Mesenchymal stem cell (in vitro differentiated cells and primary cell): ENCODE measurements at regions not wholly inside any gene's neighbourhood (a gene's known extent, or its start where the extent isn't known, plus 50 kb on each side); places are given as distances from the start of the nearest gene placed in this dataset.
"Not testable (repeated sequence)": the region's sequence is repeated elsewhere in the genome, so short reads cannot be mapped to it uniquely, and the experiment has no call there.

Experiments
- DNase-seq: peaks from one replicate; pipeline ENCODE4 v3.0.0-alpha.2; 2013
- H2AFZ ChIP-seq: one replicate; pipeline ENCODE4 v1.6.1; 2013; ENCODE audit warnings: low read depth, mild to moderate bottlenecking, control low read depth, inconsistent platforms, low read length, moderate library complexity
- H2AK5ac ChIP-seq: 2 replicates; pipeline ENCODE4 v1.6.1; 2013; ENCODE audit warnings: low read length, moderate library complexity, mild to moderate bottlenecking, inconsistent platforms; ENCODE audit not compliant: severe bottlenecking
- H2BK120ac ChIP-seq: one replicate; pipeline ENCODE4 v1.6.1; 2013; ENCODE audit warnings: low read depth, mild to moderate bottlenecking, inconsistent platforms, low read length, moderate library complexity
- H2BK12ac ChIP-seq, 2 experiments: one replicate each; pipeline ENCODE4 v1.6.1; 2013; ENCODE audit warnings: inconsistent platforms in 2 of 2, low read length in 2 of 2, mild to moderate bottlenecking in 2 of 2, moderate library complexity in 2 of 2, control low read depth in 1 of 2
- H2BK15ac ChIP-seq: one replicate; pipeline ENCODE4 v1.6.1; 2013; ENCODE audit warnings: mild to moderate bottlenecking, low read depth, inconsistent platforms; ENCODE audit not compliant: poor library complexity, severe bottlenecking
- H2BK5ac ChIP-seq: 2 replicates; pipeline ENCODE4 v1.6.1; 2013; ENCODE audit warnings: low read depth, mild to moderate bottlenecking, low read length, control low read depth, inconsistent platforms; ENCODE audit not compliant: poor library complexity, severe bottlenecking
- H3K14ac ChIP-seq, 2 experiments: one replicate each; pipeline ENCODE4 v1.6.1; 2013; ENCODE audit warnings: inconsistent platforms in 2 of 2, low read length in 2 of 2, control low read depth in 1 of 2, mild to moderate bottlenecking in 1 of 2, moderate library complexity in 1 of 2
- H3K18ac ChIP-seq, 2 experiments: one replicate each; pipeline ENCODE4 v1.6.1; 2013; ENCODE audit warnings: inconsistent platforms in 2 of 2, low read length in 2 of 2, control low read depth in 1 of 2, low read depth in 1 of 2, mild to moderate bottlenecking in 1 of 2
- H3K23ac ChIP-seq, 2 experiments: one replicate each; pipeline ENCODE4 v1.6.1; 2013; ENCODE audit warnings: inconsistent platforms in 2 of 2, low read length in 2 of 2, mild to moderate bottlenecking in 2 of 2, moderate library complexity in 2 of 2, control low read depth in 1 of 2
- H3K27ac ChIP-seq: 2 replicates; pipeline ENCODE4 v1.5.1; 2013; ENCODE audit warnings: mild to moderate bottlenecking, moderate library complexity, low read length, control low read depth, inconsistent platforms; ENCODE audit not compliant: poor library complexity, severe bottlenecking
- H3K27me3 ChIP-seq, 2 experiments: 2 replicates each; pipeline versions ENCODE4 v1.6.1 to v1.7.0; 2013; ENCODE audit warnings: low read length in 2 of 2, mild to moderate bottlenecking in 2 of 2, moderate library complexity in 2 of 2, control low read depth in 1 of 2, inconsistent platforms in 1 of 2; ENCODE audit not compliant: control insufficient read depth in 1 of 2, insufficient read depth in 1 of 2
- H3K36me3 ChIP-seq, 2 experiments: 2 replicates each; pipeline versions ENCODE4 v1.6.1 to v1.7.0; 2013; ENCODE audit warnings: low read length in 2 of 2, control low read depth in 1 of 2, inconsistent platforms in 1 of 2, low read depth in 1 of 2, mild to moderate bottlenecking in 1 of 2; ENCODE audit not compliant: insufficient read depth in 2 of 2, control insufficient read depth in 1 of 2
- H3K4ac ChIP-seq, 2 experiments: one replicate each; pipeline ENCODE4 v1.6.1; 2013; ENCODE audit warnings: inconsistent platforms in 2 of 2, low read length in 2 of 2, mild to moderate bottlenecking in 2 of 2, moderate library complexity in 2 of 2, control low read depth in 1 of 2, low read depth in 1 of 2
- H3K4me1 ChIP-seq: 2 replicates; pipeline ENCODE4 v1.6.1; 2013; ENCODE audit warnings: low read depth, low read length, control low read depth; ENCODE audit not compliant: control insufficient read depth, insufficient read depth
- H3K4me2 ChIP-seq: 2 replicates; pipeline ENCODE4 v1.6.1; 2013; ENCODE audit warnings: low read length, mild to moderate bottlenecking, inconsistent platforms; ENCODE audit not compliant: poor library complexity, severe bottlenecking
- H3K4me3 ChIP-seq, 2 experiments: 2 replicates each; pipeline versions ENCODE4 v1.5.1 to v1.7.0; 2013; ENCODE audit warnings: low read length in 2 of 2, mild to moderate bottlenecking in 2 of 2, control low read depth in 1 of 2, low read depth in 1 of 2; ENCODE audit not compliant: insufficient read depth in 1 of 2
- H3K79me1 ChIP-seq: replicated peaks from 2 replicates; pipeline ENCODE4 v1.6.1; 2013; ENCODE audit warnings: mild to moderate bottlenecking, control low read depth, low read length, inconsistent platforms; ENCODE audit not compliant: poor library complexity, severe bottlenecking
- H3K9ac ChIP-seq: 2 replicates; pipeline ENCODE4 v1.7.0; 2013; ENCODE audit warnings: mild to moderate bottlenecking, low read length, moderate library complexity
- H3K9me3 ChIP-seq: 2 replicates; pipeline ENCODE4 v1.7.0; 2013; ENCODE audit warnings: mild to moderate bottlenecking, low read length; ENCODE audit not compliant: control insufficient read depth
- H4K8ac ChIP-seq: one replicate; pipeline ENCODE4 v1.6.1; 2013; ENCODE audit warnings: inconsistent platforms, mild to moderate bottlenecking, low read length, moderate library complexity
- H4K91ac ChIP-seq: one replicate; pipeline ENCODE4 v1.6.1; 2013; ENCODE audit warnings: mild to moderate bottlenecking, low read length, inconsistent platforms
- WGBS: methylation state at CpG from one replicate; pipeline ENCODE4 v1.1.7; 2013; ENCODE audit warnings: mixed read lengths; 5-methylcytosine and 5-hydroxymethylcytosine counted together

- DNase-seq = no peak
- H3K4me3 ChIP-seq = no peak overlapping the region
- no peak overlapping the region for H2BK15ac ChIP-seq
- H3K27me3 ChIP-seq = no peaks in the 10 kb centered on the region
- no peak overlapping the region for H3K14ac ChIP-seq
- H4K8ac ChIP-seq = no peak overlapping the region
- H3K4me1 ChIP-seq = no peaks in the 10 kb centered on the region
- H4K91ac ChIP-seq = no peak overlapping the region
- H2BK120ac ChIP-seq = no peak overlapping the region
- no peaks in the 10 kb centered on the region for H3K79me1 ChIP-seq
- peaks cover 14% of the 10 kb centered on the region for H3K9me3 ChIP-seq
- no peak overlapping the region for H2AFZ ChIP-seq
- no peak overlapping the region for H3K9ac ChIP-seq
- H2BK12ac ChIP-seq = no peak overlapping the region
- H3K23ac ChIP-seq = no peak overlapping the region
- 65% methylated on average over 12 of the region's 12 CpGs for WGBS
- no peak overlapping the region for H3K4me2 ChIP-seq
- no peak overlapping the region for H3K18ac ChIP-seq
- H2AK5ac ChIP-seq = no peak overlapping the region
- H3K36me3 ChIP-seq = no peaks in the 10 kb centered on the region
- no peak overlapping the region for H2BK5ac ChIP-seq
- H3K4ac ChIP-seq = no peak overlapping the region
- H3K27ac ChIP-seq = no peak overlapping the region
Observed at GRCh38 chr15:20344601-20345400, 196.8 kb downstream of the GOLGA6L6 start.

GRCh38 chr15:20343395-20344211, 198.0 kb downstream of the GOLGA6L6 start:
- 70% methylated on average over 10 of the region's 10 CpGs for WGBS

GRCh38 chr15:20342601-20343394, 198.8 kb downstream of the GOLGA6L6 start:
- H3K36me3 ChIP-seq, H2AFZ ChIP-seq, H3K4me3 ChIP-seq, H2AK5ac ChIP-seq, H3K14ac ChIP-seq, H3K27ac ChIP-seq, H2BK5ac ChIP-seq, H3K4me1 ChIP-seq, H2BK120ac ChIP-seq, H3K23ac ChIP-seq, H2BK12ac ChIP-seq, DNase-seq, H3K79me1 ChIP-seq, H2BK15ac ChIP-seq, H3K4ac ChIP-seq, H3K9ac ChIP-seq, H3K4me2 ChIP-seq, H3K18ac ChIP-seq, H3K27me3 ChIP-seq, H4K91ac ChIP-seq, H4K8ac ChIP-seq: not testable (repeated sequence)
- 43% methylated on average over 4 of the region's 4 CpGs for WGBS
- peaks cover 14% of the 10 kb centered on the region for H3K9me3 ChIP-seq

More at GRCh38 chr15:20343395-20344211, 198.0 kb downstream of the GOLGA6L6 start:
- H2BK12ac ChIP-seq, DNase-seq, H3K23ac ChIP-seq, H3K4me2 ChIP-seq, H3K9ac ChIP-seq, H3K36me3 ChIP-seq, H3K14ac ChIP-seq, H2AFZ ChIP-seq, H2BK120ac ChIP-seq, H2BK5ac ChIP-seq, H3K4ac ChIP-seq, H4K91ac ChIP-seq, H3K4me3 ChIP-seq, H3K79me1 ChIP-seq, H3K18ac ChIP-seq, H3K27me3 ChIP-seq, H2BK15ac ChIP-seq, H3K27ac ChIP-seq, H4K8ac ChIP-seq, H2AK5ac ChIP-seq, H3K4me1 ChIP-seq: not testable (repeated sequence)
- peaks cover 14% of the 10 kb centered on the region for H3K9me3 ChIP-seq
